CD14-positive monocyte (primary cell): ENCODE measurements at regions not wholly inside any gene's neighbourhood (a gene's known extent, or its start where the extent isn't known, plus 50 kb on each side); places are given as distances from the start of the nearest gene placed in this dataset.

Experiments used
- DNase-seq, 3 donors: peaks; one replicate each; pipeline ENCODE4 v3.0.0-alpha.2; 2011 to 2022
- H2AFZ ChIP-seq: 2 replicates; pipeline ENCODE4 v1.6.0; 2012; ENCODE audit warnings: mild to moderate bottlenecking, low read depth, low read length, inconsistent platforms; ENCODE audit not compliant: insufficient read depth, poor library complexity, severe bottlenecking
- H3K27ac ChIP-seq, 2 donors: 1 replicate in 1 of 2; 2 replicates in 1 of 2; pipeline ENCODE4 v1.5.1; 2012 to 2013; ENCODE audit warnings: low read length in 2 of 2, control low read depth in 1 of 2, inconsistent platforms in 1 of 2, low read depth in 1 of 2, mild to moderate bottlenecking in 1 of 2
- H3K27me3 ChIP-seq, 2 donors: one replicate each; pipeline versions ENCODE4 v1.6.0 to v1.6.1; 2011 to 2013; ENCODE audit warnings: low read length in 2 of 2; ENCODE audit not compliant: control insufficient read depth in 2 of 2, insufficient read depth in 2 of 2
- H3K36me3 ChIP-seq, 2 donors: replicated peaks in 1 of 2; 1 replicate in 1 of 2; 2 replicates in 1 of 2; pipeline versions ENCODE4 v1.5.1 to v1.6.1; 2012 to 2013; ENCODE audit warnings: low read length in 2 of 2, control low read depth in 1 of 2, inconsistent platforms in 1 of 2, mild to moderate bottlenecking in 1 of 2; ENCODE audit not compliant: insufficient read depth in 2 of 2, control insufficient read depth in 1 of 2
- H3K4me1 ChIP-seq, 2 donors: 1 replicate in 1 of 2; 2 replicates in 1 of 2; pipeline versions ENCODE4 v1.5.1 to v1.6.1; 2012 to 2013; ENCODE audit warnings: low read length in 2 of 2, control low read depth in 1 of 2, inconsistent platforms in 1 of 2, mild to moderate bottlenecking in 1 of 2, moderate library complexity in 1 of 2; ENCODE audit not compliant: insufficient read depth in 2 of 2, control insufficient read depth in 1 of 2
- H3K4me2 ChIP-seq: replicated peaks from 2 replicates; pipeline ENCODE3; 2012; ENCODE audit warnings: low read length, moderate library complexity, mild to moderate bottlenecking; ENCODE audit not compliant: poor library complexity, severe bottlenecking; ENCODE audit errors: extremely low read depth
- H3K4me3 ChIP-seq, 3 experiments: fragments of 200-600 bp in 1 of 3; sonication (generic) in 1 of 3; replicated peaks in 1 of 3; 1 replicate in 2 of 3; 2 replicates in 1 of 3; pipeline ENCODE4 v1.5.1; 2011 to 2013; ENCODE audit warnings: low read length in 3 of 3, mild to moderate bottlenecking in 3 of 3, control low read depth in 2 of 3, low read depth in 2 of 3, inconsistent platforms in 1 of 3, moderate library complexity in 1 of 3
- H3K79me2 ChIP-seq: 2 replicates; pipeline ENCODE4 v1.6.0; 2012; ENCODE audit warnings: mild to moderate bottlenecking, control low read depth, inconsistent platforms, low read length, moderate library complexity; ENCODE audit not compliant: insufficient read depth
- H3K9ac ChIP-seq: 2 replicates; pipeline ENCODE4 v1.6.0; 2017; ENCODE audit warnings: low read length, mild to moderate bottlenecking; ENCODE audit not compliant: insufficient read depth, poor library complexity, severe bottlenecking
- H3K9me3 ChIP-seq, 2 donors: replicated peaks in 1 of 2; 1 replicate in 1 of 2; 2 replicates in 1 of 2; pipeline versions ENCODE4 v1.5.1 to v1.6.1; 2012 to 2013; ENCODE audit warnings: low read length in 2 of 2, control low read depth in 1 of 2; ENCODE audit not compliant: control insufficient read depth in 1 of 2, insufficient read depth in 1 of 2
- H4K20me1 ChIP-seq: 2 replicates; pipeline ENCODE4 v1.6.0; 2012; ENCODE audit warnings: mild to moderate bottlenecking, low read length, control low read depth, moderate library complexity; ENCODE audit not compliant: insufficient read depth
- H3K27ac Mint-ChIP-seq, 7 donors: one replicate each; pipeline ENCODE4 v1.8.0; 2020; ENCODE audit warnings: mild to moderate bottlenecking in 7 of 7, mixed read lengths in 7 of 7, moderate library complexity in 6 of 7, inconsistent platforms in 2 of 7
- H3K27me3 Mint-ChIP-seq, 3 donors: one replicate each; pipeline ENCODE4 v1.8.0; 2021 to 2022; ENCODE audit warnings: low read depth in 3 of 3, mild to moderate bottlenecking in 3 of 3, mixed read lengths in 3 of 3, moderate library complexity in 3 of 3, inconsistent platforms in 1 of 3
- H3K36me3 Mint-ChIP-seq, 2 donors: one replicate each; pipeline ENCODE4 v1.8.0; 2020; ENCODE audit warnings: mixed read lengths in 2 of 2, inconsistent platforms in 1 of 2, mild to moderate bottlenecking in 1 of 2
- H3K4me1 Mint-ChIP-seq: one replicate; pipeline ENCODE4 v1.8.0; 2020; ENCODE audit warnings: mild to moderate bottlenecking, mixed read lengths
- H3K4me3 Mint-ChIP-seq, 2 donors: one replicate each; pipeline ENCODE4 v1.8.0; 2020; ENCODE audit warnings: mild to moderate bottlenecking in 2 of 2, mixed read lengths in 2 of 2, moderate library complexity in 1 of 2
- H3K9me3 Mint-ChIP-seq, 7 donors: one replicate each; pipeline ENCODE4 v1.8.0; 2020 to 2022; ENCODE audit warnings: mixed read lengths in 7 of 7, mild to moderate bottlenecking in 6 of 7, moderate library complexity in 6 of 7, inconsistent platforms in 2 of 7
- CTCF ChIP-seq: fragments of 200-600 bp; IDR thresholded peaks from one replicate; pipeline ENCODE4 v1.8.0; 2022; ENCODE audit warnings: antibody characterized with exemption, mild to moderate bottlenecking
- WGBS: methylation state at CpG from one replicate; pipeline ENCODE4 v1.1.5; 2013; ENCODE audit warnings: missing lambda C conversion rate; ENCODE audit not compliant: insufficient coverage; 5-methylcytosine and 5-hydroxymethylcytosine counted together
- intact Hi-C, 2 donors: fragments of 100-400 bp; cut with micrococcal nuclease; formaldehyde crosslinking; loops; one replicate each; pipeline versions ENCODE4 v1.15.0 to v1.15.1; 2023

GRCh38 chr3:99471353-99472323 lies 166.8 kb upstream of the COL8A1 start:
- Mint-ChIP-seq H3K9me3 (peaks cover 0 to 3% (median 0%) of the 10 kb centered on the region in 7 donors), H3K4me3 (no peak overlapping the region), H3K4me1 (no peaks in the 10 kb centered on the region), H3K27ac (no peak overlapping the region), H3K27me3 (peaks cover 0 to 2% (median 2%) of the 10 kb centered on the region in 3 donors), H3K36me3 (no peaks in the 10 kb centered on the region)
- WGBS, result 87% methylated on average over 6 of the region's 7 CpGs
- H3K4me2 ChIP-seq, result no peak overlapping the region
- H3K36me3 ChIP-seq, result no peaks in the 10 kb centered on the region
- no peaks in the 10 kb centered on the region for H4K20me1 ChIP-seq
- no peak for TF ChIP-seq CTCF
- DNase-seq, result no peak
- H3K9me3 ChIP-seq, result no peaks in the 10 kb centered on the region
- no peaks in the 10 kb centered on the region for H3K4me1 ChIP-seq
- no peaks in the 10 kb centered on the region for H3K27me3 ChIP-seq
- no peak overlapping the region for H3K27ac ChIP-seq
- H3K79me2 ChIP-seq, result no peaks in the 10 kb centered on the region
- intact Hi-C loops, result no loop called here
- no peak overlapping the region for H3K9ac ChIP-seq
- H3K4me3 ChIP-seq, result no peak overlapping the region
- no peak overlapping the region for H2AFZ ChIP-seq

GRCh38 chr3:99470841-99471240 lies 167.6 kb upstream of the COL8A1 start:
- no peaks in the 10 kb centered on the region for H3K36me3 Mint-ChIP-seq
- no peaks in the 10 kb centered on the region for H3K79me2 ChIP-seq
- no peak overlapping the region for H3K27ac ChIP-seq
- H4K20me1 ChIP-seq, result no peaks in the 10 kb centered on the region
- no peak for DNase-seq
- no peaks in the 10 kb centered on the region for H3K36me3 ChIP-seq
- no peak overlapping the region for H3K4me3 ChIP-seq
- H3K4me1 ChIP-seq, result no peaks in the 10 kb centered on the region
- no peak overlapping the region for H3K27ac Mint-ChIP-seq
- no peaks in the 10 kb centered on the region for H3K27me3 ChIP-seq
- H3K4me2 ChIP-seq, result no peak overlapping the region
- no peak for TF ChIP-seq CTCF
- intact Hi-C loops, result no loop called here
- no peak overlapping the region for H3K4me3 Mint-ChIP-seq
- no peaks in the 10 kb centered on the region for H3K4me1 Mint-ChIP-seq
- no peak overlapping the region for H3K9ac ChIP-seq
- H3K27me3 Mint-ChIP-seq, result peaks cover 0 to 2% (median 2%) of the 10 kb centered on the region in 3 donors
- H3K9me3 ChIP-seq, result no peaks in the 10 kb centered on the region
- peaks cover 0 to 6% (median 0%) of the 10 kb centered on the region in 7 donors for H3K9me3 Mint-ChIP-seq
- no peak overlapping the region for H2AFZ ChIP-seq
